Hematopoietic multipotent progenitor cell treated with erythropoietin and hydrocortisone succinate and interleukin-3 and kit ligand, for 8 days (in vitro differentiated cells): ENCODE measurements at regions not wholly inside any gene's neighbourhood (a gene's known extent, or its start where the extent isn't known, plus 50 kb on each side); places are given as distances from the start of the nearest gene placed in this dataset.

ENCODE experiments used
- DNase-seq: peaks from one replicate; pipeline ENCODE4 v3.0.0-alpha.2; 2015

DNA sequence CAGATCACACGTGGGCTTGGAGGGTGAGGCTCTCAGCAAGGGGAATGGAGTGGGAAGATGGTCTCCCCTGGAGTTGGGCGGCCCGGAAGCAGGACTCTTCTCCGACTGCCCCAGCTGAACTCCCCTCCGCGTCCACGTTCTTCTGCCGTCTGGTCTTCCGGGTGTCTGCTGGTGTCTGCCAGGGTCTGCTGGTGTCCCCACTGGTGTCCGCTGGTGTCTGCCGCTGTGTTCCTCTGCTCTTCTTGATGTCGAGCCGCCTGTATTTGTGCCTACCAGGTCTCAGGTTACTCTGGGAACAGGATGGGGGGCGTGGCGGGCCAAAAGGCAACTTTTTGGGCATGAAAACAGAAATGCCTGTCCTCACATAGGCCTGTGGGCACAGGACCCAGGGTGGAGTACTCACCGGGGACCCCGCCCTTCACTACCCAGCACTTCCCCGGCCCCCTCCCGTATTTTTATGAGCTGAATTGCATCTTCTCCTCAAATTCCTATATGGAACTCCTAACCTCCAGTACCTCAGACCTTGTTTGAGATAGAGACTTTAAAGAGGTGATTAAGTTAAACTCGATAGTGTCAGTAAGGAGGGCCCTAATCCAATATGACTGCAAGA lies 675.4 kb downstream of the SEMA5A start:
- no peak for DNase-seq

DNA sequence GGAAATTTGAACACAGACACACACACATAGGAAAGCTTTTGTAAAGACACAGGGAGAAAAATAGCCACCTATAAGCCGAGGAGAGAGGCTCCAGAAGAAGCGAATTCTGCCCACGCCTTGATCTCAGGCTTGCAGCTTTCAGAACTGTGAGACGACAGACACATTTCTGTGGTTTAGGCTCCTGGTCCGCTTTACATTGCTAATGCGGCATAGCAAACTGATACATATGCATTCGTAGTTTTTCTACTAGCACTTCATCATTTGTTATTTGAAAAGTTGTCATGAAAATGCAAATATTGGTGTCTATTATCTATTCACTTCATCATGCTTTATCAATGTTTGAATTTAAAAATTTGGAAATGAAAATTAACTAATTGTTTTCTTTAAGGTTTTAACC lies 674.9 kb downstream of the SEMA5A start:
- no peak for DNase-seq

DNA sequence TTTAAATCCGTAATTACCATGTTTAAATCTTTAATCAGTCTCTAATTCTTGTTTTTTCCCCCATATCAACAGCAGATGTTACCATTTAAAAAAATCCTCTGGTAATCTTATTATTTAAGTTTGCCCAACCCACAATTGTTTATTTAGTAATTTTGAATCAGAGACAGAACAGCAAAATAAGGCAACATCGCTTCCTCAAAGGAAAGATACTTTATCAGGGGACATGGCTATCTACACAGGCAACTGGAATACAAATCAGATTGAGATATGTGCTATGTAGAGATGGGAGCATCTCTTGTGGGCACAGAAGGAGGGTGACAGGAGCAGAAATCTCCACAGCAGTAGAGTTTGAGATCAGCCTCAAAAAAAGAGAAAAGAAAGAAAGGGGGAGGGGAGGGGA lies 674.4 kb downstream of the SEMA5A start:
- DNase-seq: no peak

DNA sequence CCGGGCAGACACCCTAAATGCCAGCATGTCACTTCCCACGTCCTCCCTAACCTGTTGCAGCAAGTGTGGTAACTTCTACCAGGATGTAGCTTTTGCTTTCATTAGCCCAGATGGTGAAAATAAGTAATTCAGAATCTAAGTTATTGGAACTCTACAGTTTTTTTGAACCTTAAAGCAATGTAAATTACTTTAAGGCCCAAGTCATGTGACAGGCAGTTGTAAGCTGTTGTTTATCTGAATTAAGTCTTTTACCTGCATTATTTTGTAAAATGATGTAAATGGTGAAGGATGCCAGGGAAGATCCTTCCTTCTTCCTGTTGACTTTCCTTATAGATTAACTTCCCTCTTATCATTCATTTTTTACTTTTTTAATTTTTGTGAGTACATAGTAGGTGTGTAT lies 670.2 kb downstream of the SEMA5A start:
- no peak for DNase-seq

DNA sequence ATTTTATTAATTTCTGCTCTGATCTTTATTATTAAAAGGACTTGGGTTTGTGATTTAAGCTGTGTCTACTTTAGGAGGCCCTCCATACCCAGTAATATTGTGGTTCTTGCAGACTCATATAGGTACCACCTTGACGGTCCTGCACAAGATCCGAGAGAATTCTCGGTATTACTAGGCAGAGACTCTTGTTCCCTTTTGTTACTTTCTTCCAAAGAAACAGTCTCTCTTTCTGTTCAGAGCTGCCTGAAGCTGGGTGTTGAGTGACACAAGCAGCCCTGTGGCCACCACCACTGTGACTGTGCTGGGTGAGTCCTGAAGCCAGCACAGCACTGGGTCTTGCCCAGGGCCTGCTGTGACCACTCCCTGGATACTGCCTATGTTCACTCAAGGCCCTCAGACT lies 666.6 kb downstream of the SEMA5A start:
- DNase-seq: no peak

DNA sequence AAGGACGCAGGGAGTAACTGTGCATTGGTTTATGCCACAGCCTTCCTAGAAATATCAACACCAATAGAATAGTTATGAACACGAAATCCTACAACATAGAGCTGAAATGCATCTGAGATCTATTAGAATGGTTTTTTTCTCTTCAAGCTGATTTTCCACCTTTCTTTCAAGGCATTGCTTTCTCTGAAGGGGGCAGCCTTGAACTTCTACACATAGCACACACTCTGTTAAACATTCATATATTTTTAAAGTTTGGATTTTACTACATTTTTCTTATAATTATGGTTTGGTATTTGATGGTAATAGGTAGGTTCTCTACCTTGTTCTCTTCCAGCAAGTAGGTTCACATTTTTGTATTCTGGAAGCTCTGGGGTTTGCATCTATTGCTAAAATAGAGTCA lies 661.8 kb downstream of the SEMA5A start:
- no peak for DNase-seq

DNA sequence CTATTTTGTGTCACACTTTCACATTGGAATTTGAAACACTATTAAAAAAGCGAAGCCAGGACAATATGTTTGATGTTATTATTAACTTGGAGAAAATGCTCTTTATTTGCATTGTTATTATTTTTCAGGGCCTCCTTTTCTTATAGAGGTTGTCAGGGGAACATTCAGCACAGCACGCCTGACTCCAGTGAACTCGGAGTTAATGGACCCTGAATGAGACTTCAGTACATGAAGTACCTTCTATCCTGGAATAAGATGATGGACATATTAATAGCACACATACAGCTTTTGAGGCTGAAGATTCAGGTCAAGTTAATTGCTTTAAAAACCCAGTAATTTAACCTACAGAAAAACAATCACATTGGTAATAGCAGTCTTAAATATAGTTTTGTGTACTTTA lies 652.9 kb downstream of the SEMA5A start:
- DNase-seq: no peak

DNA sequence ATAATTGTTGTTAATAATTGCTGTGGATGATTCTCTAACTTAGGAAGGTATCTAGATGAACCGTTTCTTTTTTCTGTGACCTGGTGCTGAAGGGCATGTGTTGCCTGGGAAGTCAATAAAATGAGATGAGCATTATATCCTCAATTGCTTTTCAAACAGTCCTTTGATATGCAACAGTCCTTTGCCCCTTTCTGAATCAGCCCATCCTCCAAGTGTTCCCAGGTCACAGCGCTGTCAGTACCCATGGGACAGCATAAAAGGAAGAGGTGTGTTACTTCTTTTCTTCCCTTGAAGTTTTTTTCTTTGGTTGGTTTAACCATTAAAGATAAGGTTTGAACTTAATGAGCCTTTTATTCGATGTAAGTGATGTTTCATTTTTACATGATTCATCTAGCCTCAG lies 651.8 kb downstream of the SEMA5A start:
- DNase-seq: no peak

DNA sequence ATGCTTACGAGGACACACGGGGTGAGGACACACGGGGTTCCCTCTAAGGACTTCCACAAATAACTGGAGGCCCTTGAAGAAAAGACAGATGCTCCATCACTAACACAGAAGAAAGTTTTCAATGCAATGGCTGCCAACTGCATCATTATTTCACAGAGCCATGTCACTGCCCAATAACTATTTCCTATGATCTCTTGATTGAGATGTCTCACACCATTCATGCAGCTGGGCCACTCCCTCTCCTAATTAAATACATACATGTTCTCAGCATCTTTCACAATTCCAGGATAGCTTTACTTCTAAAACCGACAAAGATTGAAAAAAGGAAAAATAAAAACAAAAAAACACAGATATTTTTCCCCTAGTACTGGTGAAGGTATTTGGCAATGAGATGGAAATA lies 650.8 kb downstream of the SEMA5A start:
- DNase-seq: no peak

DNA sequence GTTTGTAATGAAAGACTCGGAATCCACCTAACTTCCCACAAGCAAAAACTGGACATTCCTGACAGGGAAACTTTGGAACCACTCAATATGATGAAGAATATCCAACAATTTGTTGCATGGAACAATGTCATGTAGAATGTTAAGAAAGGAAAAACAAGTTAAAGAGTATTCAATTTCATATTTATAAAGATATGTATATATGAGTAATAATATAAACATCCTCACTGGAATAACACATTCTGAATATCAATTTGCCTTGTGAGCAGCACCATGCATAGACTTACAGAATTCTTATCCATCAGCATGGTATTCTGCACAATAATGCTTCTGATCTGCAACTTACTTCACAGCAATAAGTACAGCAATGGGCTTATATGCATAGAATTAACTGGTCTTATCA lies 650.3 kb downstream of the SEMA5A start:
- DNase-seq: no peak

DNA sequence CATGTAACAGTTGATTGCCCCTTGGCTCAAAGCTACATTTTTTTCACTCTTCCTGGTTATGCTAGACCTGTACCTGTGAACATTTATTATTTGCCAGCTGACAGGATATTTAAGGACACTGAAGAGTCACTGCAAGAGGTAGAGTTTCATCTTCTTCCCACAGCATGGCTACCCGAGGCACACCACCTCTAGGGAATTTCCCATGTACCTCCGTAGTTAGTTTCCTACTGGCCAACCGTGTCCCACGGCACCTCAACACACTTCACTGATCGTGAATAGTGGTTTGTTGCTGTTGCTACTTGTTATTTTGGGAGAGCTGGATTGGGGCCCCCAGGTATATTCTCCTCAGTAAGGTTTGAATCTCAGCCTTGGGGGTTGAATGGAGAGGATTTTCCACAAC lies 648.6 kb downstream of the SEMA5A start:
- DNase-seq: no peak

DNA sequence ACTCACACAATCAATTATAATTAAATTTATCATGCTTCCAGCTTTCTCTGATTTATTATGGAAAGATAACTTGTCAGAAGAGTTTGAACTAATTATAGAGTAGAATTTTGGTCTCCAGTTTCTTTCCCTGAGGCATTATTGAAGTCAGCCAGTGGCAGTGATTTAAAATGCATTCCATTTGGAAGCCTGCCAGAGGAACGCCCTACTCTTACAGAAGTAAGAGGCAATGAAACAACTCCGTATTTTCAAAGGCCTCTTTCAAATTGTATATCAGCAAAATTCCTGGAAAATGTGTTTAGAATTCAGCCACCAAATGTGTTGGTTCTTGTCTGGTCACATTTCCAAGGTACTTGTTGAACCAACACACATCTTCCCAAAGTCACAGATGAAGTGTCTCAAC lies 640.9 kb downstream of the SEMA5A start:
- DNase-seq: no peak

DNA sequence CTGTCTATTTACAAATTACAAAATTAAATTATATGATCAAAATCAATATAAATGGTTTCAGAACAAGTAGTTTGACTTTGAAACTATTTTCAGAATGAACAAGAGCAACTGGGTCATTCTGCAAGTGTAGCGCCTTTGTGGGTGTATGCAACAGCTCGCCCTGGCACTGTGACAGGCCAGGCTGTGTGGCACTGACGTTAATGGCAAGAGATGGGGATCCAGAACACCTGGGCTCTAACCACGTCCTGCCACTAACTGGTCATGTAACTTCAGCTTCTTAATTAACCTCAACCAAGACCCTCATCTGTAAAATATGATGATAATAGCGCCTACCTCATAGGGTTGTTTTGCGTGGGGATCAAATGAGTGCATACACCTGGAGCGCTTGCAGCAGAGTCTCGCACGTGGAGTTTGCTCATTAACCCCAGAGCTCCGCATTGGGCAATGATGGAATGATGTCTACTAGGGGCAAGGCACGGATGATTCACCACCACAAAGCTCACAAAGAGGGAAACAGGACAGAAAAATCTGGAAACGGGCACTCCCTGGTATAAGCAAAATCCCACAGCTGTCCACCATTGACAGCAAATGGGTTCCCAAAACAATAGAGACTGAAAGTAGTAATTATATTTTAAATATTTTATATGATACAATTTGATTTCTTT lies 639.4 kb downstream of the SEMA5A start:
- DNase-seq: no peak

DNA sequence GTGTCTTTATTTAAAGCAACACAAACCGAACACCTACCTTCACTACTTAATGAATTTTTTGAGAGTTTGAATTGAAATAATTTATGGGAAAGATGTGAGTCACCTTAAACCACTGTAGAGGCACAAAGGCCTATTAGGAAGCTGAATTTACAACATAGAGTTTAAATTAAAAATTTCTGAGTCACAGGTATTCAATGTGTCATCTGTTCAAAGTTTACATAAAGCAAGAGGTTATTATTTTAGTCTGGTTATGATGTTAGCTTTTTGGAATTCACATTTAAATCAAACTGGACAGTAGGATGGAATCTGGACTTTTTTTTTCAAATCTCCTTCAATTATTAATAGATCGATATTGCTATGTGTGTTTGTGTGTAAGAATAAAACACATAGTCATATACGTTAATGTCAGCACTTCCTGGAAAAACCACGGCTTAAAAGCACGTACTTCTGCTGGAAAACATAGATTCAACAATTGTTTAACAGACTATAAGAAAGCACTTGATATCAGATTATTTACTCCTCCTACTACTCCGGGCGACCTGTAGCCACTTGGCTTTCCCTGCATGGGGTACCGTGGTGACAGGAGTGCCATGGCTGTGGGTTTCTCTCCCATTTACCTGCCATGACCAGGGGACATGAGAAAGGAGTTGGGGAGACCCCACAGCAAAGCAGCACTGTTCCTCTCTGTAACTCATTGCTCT lies 638.6 kb downstream of the SEMA5A start:
- no peak for DNase-seq

DNA sequence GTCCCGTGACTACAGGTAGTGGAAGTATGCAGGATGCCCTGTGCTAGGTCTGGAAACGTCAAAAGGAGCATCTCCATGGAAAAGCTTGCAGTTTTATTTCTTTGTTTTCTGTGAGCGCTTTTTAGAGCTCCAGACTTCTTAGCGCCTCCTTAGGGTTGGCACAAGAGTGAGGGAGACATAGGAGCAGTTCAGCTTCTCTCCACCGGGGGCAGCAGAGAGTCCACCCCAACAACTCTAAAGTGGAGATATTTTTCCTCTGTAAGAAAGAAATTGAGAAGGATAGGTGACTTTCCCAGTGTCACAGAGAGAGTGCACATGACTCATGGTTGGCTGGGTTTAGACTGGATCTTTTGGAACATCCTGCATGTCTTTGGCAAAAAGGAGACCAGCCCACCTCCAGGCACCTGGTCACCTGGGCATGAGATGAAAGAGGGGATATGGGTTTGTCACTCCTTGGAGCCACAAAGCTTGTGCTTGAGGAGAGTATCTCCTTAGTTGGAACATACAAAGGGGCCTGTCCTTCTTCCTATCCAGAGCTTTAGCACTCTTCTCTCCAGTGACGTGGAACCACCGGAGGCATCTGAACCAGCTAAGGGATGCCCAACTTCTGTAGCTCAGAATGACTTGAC lies 637.7 kb downstream of the SEMA5A start:
- DNase-seq: peak; percentile 35

DNA sequence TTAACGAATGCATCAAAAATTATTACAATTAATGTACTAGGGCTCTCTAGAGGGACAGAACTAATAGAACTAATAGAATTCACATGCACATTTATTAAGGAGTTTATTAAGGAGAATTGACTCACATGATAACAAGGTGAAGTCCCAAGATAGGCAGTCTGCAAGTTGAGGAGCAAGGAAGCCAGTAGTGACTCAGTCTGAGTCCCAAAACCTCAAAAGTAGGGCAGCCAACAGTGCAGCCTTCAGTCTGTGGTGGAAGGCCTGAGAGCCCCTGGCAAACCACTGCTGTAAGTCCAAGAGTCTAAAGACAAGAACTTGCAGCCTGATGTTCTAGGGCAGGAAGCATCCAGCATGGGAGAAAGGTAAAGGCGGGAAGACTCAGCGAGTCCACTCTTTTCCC lies 633.8 kb downstream of the SEMA5A start:
- no peak for DNase-seq

DNA sequence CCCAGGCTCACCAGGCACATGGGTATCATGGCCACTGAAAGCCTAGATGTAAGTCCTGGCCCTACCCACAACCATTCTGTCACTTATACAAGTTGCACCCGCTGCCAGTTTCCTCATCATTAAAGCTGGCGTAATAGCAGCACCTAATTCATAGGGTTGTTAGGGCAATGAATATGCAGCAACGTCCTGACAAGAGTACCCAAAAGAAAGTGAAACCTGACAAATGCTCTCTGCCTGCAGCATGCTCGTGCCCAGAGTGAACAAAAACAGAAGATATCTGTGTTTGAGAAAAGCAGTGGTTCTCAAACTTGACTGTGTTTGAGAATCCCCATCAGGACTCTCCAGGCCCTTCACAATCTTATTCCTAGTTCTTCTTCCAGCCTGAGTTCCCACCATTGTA lies 632.4 kb downstream of the SEMA5A start:
- DNase-seq: no peak

DNA sequence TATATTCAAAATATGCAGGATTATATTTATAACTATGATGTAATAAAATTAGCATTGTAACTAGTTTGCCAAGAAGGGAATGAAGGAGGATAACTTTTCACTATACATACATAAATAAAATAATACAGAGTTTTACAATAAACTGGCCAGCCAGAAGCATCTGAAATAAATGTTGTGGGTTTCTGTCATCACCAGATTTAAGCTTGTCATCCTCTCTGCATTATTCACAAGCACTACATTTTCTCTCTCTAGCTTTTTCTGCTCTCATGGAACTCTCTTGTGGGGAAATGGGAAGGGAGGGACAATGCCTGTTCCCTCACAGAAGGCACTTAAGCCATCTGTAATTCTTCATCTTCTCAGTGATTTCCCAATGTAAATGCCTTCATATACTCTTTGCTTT lies 626.8 kb downstream of the SEMA5A start:
- no peak for DNase-seq

DNA sequence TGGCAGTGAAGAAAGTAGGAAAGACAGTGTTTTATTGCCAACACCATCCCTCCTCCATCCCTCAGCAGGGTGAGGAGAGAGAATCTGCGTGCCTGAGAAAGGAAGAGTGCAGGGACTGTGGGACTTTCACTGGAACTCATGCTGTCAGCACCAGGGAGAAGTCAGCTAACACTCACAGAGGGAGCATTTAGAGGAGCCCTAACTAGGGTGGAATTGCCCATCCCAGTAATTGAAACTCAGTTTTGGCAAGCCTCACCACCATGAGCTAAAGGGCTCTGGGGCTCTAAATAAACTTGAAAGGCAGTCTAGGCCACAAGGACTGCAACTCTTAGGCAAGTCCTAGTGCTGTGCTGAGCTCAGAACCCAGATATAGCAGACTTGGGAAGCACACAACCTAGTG lies 622.3 kb downstream of the SEMA5A start:
- no peak for DNase-seq

DNA sequence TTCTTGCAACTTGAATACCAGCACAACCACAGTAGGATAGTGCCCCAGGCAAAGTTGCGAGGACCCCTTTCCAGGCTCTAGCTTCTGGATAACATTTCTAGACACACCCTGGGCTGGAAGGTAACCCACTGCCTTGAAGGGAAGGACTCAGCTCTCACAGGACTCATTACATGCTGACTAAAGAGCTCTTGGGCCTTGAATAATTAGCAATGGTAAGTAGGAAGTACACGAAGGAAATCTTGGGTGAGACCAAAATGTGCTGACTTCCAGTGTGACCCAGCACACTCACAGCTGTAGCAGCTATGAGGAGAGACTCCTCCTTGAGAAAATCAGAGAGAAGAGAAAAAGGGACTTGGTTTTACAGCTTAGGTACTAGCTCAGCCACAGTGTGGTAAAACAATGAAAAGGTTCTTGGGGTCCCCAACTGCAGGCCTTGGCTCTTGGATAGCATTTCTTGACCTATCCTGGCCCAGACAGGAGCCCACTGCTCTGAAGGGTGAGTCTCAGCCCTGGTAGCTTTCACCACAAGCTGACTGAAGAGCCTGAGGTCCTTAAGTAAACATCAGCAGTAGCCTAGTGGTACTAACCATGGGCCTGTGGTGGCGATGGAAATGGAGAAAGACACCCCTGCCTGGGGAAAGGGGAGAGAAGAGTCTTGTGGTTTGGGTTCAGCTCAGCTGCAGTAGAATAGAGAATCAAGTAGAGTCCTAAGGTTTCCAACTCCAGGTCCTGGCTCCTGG lies 621.7 kb downstream of the SEMA5A start:
- DNase-seq: no peak

DNA sequence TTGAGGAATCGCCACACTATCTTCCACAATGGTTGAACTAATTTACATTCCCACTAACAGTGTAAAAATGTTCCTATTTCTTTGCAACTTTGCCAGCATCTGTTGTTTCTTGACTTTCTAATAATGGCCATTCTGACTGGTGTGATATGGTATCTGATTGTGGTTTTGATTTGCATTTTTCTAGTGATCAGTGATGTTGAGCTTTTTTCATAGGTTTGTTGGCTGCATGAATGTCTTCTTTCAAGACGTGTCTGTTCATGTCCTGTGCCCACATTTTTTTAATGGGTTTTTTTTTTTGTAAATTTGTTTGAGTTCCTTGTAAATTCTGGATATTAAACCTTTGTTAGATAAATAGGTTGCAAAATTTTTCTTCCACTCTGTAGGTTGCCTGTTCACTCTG lies 615.9 kb downstream of the SEMA5A start:
- no peak for DNase-seq

DNA sequence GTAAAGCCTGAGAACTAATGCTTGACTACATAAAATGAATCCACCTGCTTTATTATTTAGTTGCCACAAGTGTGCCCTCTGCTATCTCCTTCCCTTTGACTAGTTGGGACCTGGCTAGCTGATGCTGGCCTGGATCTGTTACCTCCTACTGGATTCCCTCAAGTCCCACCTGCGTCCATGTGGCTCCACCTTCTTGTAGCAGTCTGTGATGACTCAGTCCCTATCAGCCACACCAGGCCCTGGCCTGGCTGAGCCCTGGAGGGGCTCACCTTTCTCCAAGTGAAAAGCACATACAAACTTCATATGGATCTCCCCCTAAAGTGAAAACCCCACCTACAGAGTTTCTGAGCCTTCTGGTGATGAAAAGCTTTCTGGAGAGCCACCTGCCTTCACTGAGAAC lies 611.4 kb downstream of the SEMA5A start:
- no peak for DNase-seq

DNA sequence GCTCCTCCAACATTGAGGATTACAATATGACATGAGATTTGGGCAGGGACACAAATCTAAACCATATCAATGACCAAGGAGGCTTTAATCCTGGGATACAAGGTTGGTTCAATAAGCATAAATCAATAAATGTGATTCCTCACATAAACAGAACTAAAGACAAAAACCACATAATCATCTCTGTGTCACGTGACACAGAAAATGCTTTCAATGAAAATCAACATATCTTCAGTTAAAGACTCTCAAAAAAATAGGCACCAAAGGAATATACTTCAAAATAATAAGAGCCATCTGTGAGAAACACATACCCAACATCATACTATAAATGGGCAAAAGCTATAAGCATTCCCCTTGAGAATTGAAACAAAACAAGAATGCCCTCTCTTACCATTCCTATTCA lies 604.9 kb downstream of the SEMA5A start:
- no peak for DNase-seq

DNA sequence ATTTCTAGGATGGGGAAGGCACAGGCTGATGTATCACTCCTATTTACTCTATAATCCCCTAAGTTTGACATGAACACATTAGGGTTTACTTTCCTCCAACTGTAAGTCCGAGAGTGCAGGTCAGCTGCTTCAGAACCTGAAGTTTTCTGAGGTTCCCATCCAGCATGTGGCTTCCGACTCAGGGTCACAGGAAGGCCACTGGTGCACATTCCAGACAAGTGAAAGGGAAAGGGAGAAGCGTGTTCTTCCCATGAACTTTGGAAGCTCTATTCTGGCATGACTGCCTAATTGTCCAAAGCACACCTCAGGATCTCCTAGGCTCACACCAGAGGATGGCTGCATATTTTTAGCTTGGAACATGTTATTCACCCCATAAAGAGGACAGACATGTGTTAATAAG lies 602.6 kb downstream of the SEMA5A start:
- DNase-seq: no peak
